Activated CD8-positive, alpha-beta memory T cell treated with anti-CD3 and anti-CD28 coated beads for 24 hours (primary cell): ENCODE measurements at regions not wholly inside any gene's neighbourhood (a gene's known extent, or its start where the extent isn't known, plus 50 kb on each side); places are given as distances from the start of the nearest gene placed in this dataset.
"Not testable (repeated sequence)": the region's sequence is repeated elsewhere in the genome, so short reads cannot be mapped to it uniquely, and the experiment has no call there.

Experiments
- DNase-seq: peaks from one replicate; pipeline ENCODE4 v3.0.0-alpha.2; 2020

DNA sequence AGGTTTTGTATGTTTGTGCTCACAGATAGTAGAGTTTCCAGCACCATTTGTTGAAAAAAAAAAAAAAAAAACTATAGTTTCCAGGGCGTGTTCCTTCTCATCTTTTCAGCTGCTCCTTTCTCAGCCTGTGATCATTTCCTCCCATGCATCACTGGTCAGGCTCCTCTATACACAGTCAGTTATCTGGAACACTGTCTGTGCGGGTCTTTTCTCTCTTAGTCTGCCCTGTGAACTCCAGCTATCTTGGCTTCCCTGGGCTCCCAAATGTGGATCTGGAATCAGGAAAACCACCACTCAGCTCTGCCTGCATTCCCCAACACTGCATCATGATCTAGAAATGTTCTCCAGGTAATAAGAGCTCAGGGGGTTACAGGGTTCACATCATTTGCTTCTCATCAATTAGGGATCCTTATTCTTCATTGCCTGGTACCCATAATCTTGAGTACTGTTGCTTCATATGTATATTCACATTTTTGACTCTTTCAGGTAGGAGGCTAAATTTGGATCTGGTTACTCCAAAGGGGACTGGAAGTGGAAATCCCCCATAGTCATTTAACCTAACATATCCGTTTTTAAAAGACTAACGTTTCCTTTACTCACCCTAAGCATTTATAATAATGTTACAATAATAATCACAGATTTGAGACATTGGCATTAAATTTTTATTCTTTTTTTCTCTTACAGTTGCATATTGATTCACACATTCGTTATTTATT lies 221.8 kb upstream of the KLF3 start:
- no peak for DNase-seq

GRCh38 chr4:38449506-38450174 lies 214.4 kb upstream of the KLF3 start:
- DNase-seq, result no peak

GRCh38 chr4:38452009-38452408 lies 212.0 kb upstream of the KLF3 start:
- DNase-seq, result no peak

GRCh38 chr4:38452542-38452941 lies 211.5 kb upstream of the KLF3 start:
- DNase-seq, result no peak

- DNase-seq, result no peak
These were observed 210.6 kb upstream of the KLF3 start for GRCh38 chr4:38453253-38453881.

DNA sequence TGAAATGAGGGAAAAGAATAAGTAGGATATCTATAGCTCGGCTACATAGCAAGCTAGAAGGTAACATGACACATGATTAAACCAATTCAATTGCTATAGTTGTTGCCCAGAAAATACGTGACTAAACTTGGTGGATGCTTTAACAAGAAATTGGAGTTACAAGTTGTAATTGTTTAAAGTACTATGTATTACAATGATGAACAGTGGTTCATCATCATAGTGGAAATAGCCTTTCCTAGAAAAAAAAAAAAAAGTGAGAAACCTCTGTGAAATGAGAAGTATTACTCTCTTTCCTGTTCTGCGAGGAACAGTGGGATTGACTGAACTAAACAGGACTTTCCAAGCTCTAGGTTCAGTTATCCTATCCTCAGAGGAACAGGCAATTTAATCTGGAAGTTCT lies 209.7 kb upstream of the KLF3 start:
- DNase-seq, result no peak

- no peak for DNase-seq
These were observed 208.7 kb upstream of the KLF3 start for GRCh38 chr4:38455092-38455862.

DNA sequence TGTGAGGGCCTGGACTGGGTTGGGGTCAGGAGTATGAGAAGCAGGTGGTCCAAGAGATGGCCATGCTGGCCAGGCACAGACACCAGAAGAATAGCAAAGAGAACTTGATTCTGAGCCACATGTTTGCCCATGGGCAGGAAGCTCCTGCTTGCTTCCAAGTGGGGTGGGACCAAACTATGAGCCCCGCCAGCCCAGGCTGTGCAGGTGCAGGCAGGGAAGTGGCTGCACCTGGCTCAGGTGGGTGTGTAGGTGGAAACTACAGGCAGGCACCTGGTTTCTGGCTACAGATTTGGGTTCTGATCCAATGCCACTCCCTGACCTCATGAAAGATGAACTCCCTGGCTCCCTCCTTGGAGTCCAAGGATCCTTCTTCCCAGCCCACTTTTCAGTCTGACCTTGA lies 207.9 kb upstream of the KLF3 start:
- DNase-seq, result no peak

- no peak for DNase-seq
These were observed 202.7 kb upstream of the KLF3 start for GRCh38 chr4:38461342-38461741.

DNA sequence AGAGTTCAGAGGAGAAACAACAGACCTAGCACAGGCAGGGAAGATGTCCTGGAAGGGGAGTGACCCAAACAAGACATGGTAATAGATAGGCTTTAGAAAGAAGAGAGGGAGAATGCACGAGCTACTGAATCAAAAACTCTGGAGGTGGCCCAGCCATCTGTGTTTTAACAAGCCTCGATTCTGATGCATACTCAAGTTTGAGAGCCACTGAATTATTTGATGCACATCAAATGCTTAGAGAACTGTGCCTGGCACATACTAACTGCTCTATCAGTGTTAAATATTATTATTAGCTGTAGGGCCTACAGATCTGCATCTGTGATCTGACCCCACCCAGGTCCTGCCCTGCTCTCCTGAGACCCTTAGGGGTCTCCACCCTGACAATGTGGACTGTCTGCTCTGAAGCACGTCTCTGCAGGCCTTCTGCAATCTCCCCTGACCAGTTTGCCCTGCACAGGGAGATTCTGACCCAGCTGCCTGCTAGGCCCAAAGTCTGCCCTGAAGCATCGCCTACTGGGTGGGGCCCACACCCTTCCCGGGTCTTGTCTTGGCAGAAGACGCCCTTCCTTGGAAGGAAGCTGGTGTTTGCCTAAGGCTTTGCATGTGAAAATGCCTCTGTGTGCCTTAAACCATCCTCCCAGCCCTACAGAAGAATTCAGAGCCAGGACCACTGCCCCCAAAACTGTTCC lies 201.5 kb upstream of the KLF3 start:
- no peak for DNase-seq

DNA sequence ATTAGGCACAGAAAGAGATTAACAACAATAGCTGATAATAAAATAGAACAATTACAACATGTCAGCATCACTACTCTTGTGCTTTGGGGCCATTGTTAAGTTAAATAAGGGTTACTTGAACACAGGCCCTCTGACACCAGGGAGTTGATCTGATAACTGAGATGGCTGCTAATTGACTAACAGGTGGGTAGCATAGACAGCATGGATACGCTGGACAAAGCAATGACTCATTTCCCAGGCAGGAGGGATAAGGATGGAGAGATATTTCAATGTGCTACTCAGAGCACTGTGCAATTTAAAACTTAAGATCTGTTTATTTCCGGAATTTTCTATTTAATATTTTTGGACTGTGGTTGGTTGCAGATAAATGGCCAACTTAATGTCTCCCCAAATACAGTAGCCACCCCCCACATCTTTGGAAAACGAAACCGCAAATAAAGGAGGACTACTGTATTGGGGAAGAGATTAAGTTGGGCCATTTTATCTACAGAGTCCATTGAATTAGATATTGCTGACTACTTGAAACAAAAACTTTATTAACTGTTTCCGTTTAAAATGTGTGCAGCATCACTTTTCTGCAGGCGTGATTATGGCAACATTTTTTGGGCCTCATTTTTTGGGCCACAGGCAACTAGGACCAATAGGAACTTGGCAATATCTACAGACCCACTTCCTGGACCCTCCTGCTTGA lies 200.6 kb upstream of the KLF3 start:
- DNase-seq, result no peak

DNA sequence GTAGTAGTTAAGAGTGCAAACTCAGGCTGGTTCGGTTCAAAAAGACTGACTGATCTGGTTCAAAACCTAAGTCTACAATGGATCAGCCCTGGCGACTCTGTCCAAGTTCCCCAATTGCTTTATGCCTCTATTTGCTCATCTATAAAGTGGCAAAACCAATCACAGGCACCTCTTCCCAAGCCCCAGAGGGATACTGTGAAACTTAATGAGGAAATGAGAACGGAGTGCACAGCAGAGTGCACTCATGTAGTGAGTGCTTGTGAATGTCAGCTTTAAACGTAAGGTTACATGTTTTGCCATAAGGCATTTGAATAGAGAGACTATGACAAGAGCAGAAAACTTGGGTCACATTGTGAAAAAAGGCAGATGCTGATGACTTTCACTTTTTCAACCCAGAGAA lies 199.7 kb upstream of the KLF3 start:
- no peak for DNase-seq

- DNase-seq, result no peak
These were observed 197.6 kb upstream of the KLF3 start for GRCh38 chr4:38466401-38466800.

DNA sequence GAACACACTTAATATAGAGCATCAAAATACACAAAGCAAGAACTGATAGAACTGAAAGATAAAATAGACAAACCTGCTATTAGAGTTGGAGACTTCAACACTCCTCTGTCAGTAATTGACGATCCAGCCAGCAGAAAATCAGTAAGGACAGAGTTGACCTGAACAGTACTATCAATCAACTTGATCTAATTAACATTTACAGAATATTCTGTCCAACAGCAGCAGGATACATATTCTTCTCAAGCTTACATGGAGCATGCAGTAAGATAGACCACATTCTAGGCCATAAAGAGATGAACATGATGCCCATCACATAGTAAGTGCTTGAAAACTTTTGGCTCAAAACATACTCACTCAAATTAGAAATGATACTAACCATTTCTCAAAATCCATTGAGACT lies 196.7 kb upstream of the KLF3 start:
- DNase-seq, result no peak

DNA sequence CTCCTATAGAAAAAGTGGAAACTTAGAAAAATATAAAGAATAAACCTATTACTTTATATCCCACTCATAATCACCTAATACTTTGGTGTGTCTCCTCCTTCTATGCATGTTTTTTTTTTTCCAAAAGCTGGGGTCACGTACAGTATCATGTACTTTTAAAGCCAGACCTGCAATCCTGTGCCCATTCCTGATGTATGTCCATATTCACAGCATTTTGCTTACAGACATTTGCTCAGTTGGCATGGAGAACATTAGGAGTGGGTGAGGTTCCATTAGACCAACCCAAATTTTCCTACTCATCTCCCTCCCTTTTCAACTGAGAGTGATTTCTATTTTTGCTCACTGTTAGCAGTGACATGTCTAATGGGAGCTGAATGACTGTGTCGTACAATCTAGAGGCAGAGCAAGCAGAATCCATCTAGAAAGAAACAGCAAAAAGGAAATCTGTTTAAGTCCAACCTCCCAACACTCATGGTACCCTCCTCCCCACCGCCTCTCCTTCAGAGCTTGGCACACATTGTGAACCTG lies 195.6 kb upstream of the KLF3 start:
- no peak for DNase-seq

DNA sequence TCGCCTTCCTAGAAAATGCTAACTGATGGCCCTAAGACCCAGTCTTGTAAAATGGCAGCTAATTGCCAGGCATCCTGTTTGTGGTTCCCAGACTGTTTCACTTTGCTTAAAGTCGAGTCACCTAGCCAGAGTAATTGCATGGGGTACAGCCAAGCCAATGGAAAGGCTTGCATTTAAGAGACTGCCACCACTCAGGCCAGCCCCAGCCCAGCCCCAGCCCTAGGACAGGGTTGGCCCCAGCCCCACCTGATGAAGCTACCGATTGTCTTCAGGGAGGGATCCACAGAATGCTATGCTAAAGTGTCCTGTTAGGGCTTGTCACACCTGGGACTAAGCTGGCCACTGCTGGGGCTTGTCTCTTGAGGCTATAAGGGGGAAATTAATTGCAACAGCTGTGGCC lies 194.6 kb upstream of the KLF3 start:
- no peak for DNase-seq

GRCh38 chr4:38470735-38471262 lies 193.2 kb upstream of the KLF3 start:
- no peak for DNase-seq

DNA sequence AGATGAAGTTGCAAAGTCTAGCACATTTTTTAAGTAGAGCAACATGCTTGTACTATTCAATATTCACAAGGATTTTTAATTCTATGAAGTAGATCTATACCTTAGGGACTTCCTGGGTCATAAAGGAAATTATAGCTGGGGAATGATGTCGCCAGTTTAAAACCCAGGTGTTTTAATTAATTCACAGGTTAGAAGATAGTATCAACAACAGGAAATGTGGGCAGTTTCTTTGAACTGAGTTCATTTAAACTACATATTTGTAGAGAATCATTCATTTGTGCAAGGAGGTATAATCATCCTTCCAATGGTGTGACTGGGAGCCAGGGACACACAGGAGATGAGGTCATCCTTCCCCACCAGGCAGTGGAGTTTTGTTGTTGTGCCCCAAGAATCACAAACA lies 181.3 kb upstream of the KLF3 start:
- no peak for DNase-seq

DNA sequence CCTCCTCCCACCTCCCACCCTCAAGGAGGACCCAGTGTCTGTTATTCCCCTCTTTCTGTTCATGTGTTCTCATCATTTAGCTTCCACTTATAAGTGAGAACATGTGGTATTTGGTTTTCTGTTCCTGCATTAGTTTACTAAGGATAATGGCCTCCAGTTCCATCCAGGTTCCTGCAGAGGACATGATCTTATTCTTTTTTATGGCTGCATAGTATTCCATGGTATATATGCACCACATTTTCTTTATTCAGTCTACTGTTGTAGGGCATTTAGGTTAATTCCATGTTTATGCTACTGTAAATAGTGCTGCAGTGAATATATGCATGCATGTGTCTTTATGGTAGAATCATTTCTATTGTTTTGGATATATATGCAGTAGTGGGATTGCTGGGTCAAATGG lies 180.4 kb upstream of the KLF3 start:
- not testable (repeated sequence) for DNase-seq

- no peak for DNase-seq
These were observed 174.8 kb upstream of the KLF3 start for GRCh38 chr4:38489011-38489861.
